Motor neuron (in vitro differentiated cells): ENCODE measurements at regions not wholly inside any gene's neighbourhood (a gene's known extent, or its start where the extent isn't known, plus 50 kb on each side); places are given as distances from the start of the nearest gene placed in this dataset.

Experiments used
- ATAC-seq, 8 experiments: fragments of 200-7000 bp; cut with Tn5 transposase; replicated peaks in 6 of 8; 2 replicates each; pipeline ENCODE4 v1.8.0; 2021; ENCODE audit warnings: mild to moderate bottlenecking in 8 of 8, moderate library complexity in 8 of 8
- H3K27ac ChIP-seq, 2 donors: fragments of 250-450 bp; sonication (Bioruptor Pico); 2 replicates each; pipeline ENCODE4 v1.9.0; 2021; ENCODE audit warnings: antibody characterized with exemption in 2 of 2, mild to moderate bottlenecking in 2 of 2, moderate library complexity in 1 of 2
- H3K4me1 ChIP-seq, 2 donors: fragments of 250-450 bp; sonication (Bioruptor Pico); replicated peaks in 1 of 2; 2 replicates each; pipeline ENCODE4 v1.6.1; 2021; ENCODE audit warnings: antibody characterized with exemption in 2 of 2, mild to moderate bottlenecking in 2 of 2, moderate library complexity in 1 of 2
- H3K4me3 ChIP-seq, 5 donors: fragments of 250-450 bp; sonication (Bioruptor Pico); 2 replicates each; pipeline ENCODE4 v1.9.0; 2021; ENCODE audit warnings: antibody characterized with exemption in 5 of 5, mild to moderate bottlenecking in 5 of 5, moderate library complexity in 4 of 5
- WGBS, 10 experiments: fragments of 450-650 bp; shearing (Covaris generic); methylation state at CpG; one replicate each; pipeline ENCODE4 v1.0.0; 2022; 5-methylcytosine and 5-hydroxymethylcytosine counted together
- in situ Hi-C, 9 experiments: fragments of 400-800 bp; cut with MboI; loops; one replicate each; pipeline ENCODE4 v1.15.0; 2021; ENCODE audit warnings: low sequenced_read_pairs in 9 of 9, low pct_unique_long_range_greater_than_20kb in 2 of 9; ENCODE audit not compliant: unreplicated experiment in 9 of 9

- in situ Hi-C loops: loop anchor here in 5 of 9 experiments (25.0 kb wide), 1 partner anchor 154 kb away; no protein-coding TSS in a partner anchor
- H3K27ac ChIP-seq: no peak overlapping the region
- no peak overlapping the region for H3K4me3 ChIP-seq
- 0 to 88% (median 73%) methylated on average over 2 to 7 of the region's 7 CpGs; no CpG with 5 or more reads in 2 of the 10 experiments for WGBS, 10 experiments
- ATAC-seq: no peak
- peaks cover 2 to 11% of the 10 kb centered on the region in 2 donors for H3K4me1 ChIP-seq
Observed at GRCh38 chr12:4041187-4041885, 168.1 kb upstream of the PARP11 start.

- Histone ChIP-seq H3K4me1 (no peaks in the 10 kb centered on the region), H3K27ac (no peak overlapping the region), H3K4me3 (no peak overlapping the region)
- ATAC-seq: no peak
- WGBS, 10 experiments: 0 to 88% (median 75%) methylated on average over 1 to 2 of the region's 2 CpGs; no CpG with 5 or more reads in 3 of the 10 experiments
- in situ Hi-C loops: loop anchor here in 6 of 9 experiments (10.0 to 25.0 kb wide), 2 partner anchors 153 to 155 kb away; no protein-coding TSS in a partner anchor
Observed at GRCh38 chr12:4039931-4040330, 166.7 kb upstream of the PARP11 start.

- H3K4me1 ChIP-seq: no peaks in the 10 kb centered on the region
- no peak overlapping the region for H3K4me3 ChIP-seq
- ATAC-seq: peak in 4 of 8 experiments; percentile 22 to 55 (median 30)
- 4 to 57% (median 15%) methylated on average over 1 to 3 of the region's 4 CpGs; no CpG with 5 or more reads in 4 of the 10 experiments for WGBS, 10 experiments
- in situ Hi-C loops: loop anchor here in 6 of 9 experiments (10.0 to 25.0 kb wide), 2 partner anchors 151 to 153 kb away; no protein-coding TSS in a partner anchor
- no peak overlapping the region for H3K27ac ChIP-seq
Observed at GRCh38 chr12:4037747-4038312, 164.6 kb upstream of the PARP11 start.

GRCh38 chr12:4036671-4037271 is 163.6 kb upstream of the PARP11 start:
- WGBS, 10 experiments: 18 to 100% (median 65%) methylated on average over 2 to 8 of the region's 9 CpGs; no CpG with 5 or more reads in 2 of the 10 experiments
- Histone ChIP-seq H3K4me1 (peaks cover 0 to under 1% of the 10 kb centered on the region in 2 donors), H3K4me3 (no peak overlapping the region), H3K27ac (no peak overlapping the region)
- no peak for ATAC-seq
- in situ Hi-C loops: loop anchor here in 6 of 9 experiments (10.0 to 25.0 kb wide), 2 partner anchors 149 to 152 kb away; no protein-coding TSS in a partner anchor

GRCh38 chr12:4034921-4035320 is 161.7 kb upstream of the PARP11 start:
- WGBS, 10 experiments: 0 to 88% (median 55%) methylated on average over 1 to 2 of the region's 2 CpGs; no CpG with 5 or more reads in 2 of the 10 experiments
- in situ Hi-C loops: loop anchor here in 6 of 9 experiments (10.0 to 25.0 kb wide), 2 partner anchors 148 to 150 kb away; no protein-coding TSS in a partner anchor
- Histone ChIP-seq H3K27ac (no peak overlapping the region), H3K4me3 (no peak overlapping the region), H3K4me1 (peaks cover 8% of the 10 kb centered on the region in 2 donors)
- ATAC-seq: no peak

GRCh38 chr12:4032924-4033615 is 159.9 kb upstream of the PARP11 start:
- in situ Hi-C loops: loop anchor here in 6 of 9 experiments (10.0 to 25.0 kb wide), 2 partner anchors 146 to 148 kb away; no protein-coding TSS in a partner anchor
- WGBS, 10 experiments: 17 to 86% (median 37%) methylated on average over 1 to 4 of the region's 5 CpGs; no CpG with 5 or more reads in 2 of the 10 experiments
- H3K4me3 ChIP-seq: no peak overlapping the region
- H3K4me1 ChIP-seq: peaks cover 8% of the 10 kb centered on the region in 2 donors
- no peak for ATAC-seq
- H3K27ac ChIP-seq: no peak overlapping the region

GRCh38 chr12:4031703-4032291 is 158.6 kb upstream of the PARP11 start:
- Histone ChIP-seq H3K4me3 (peak overlapping the region in 4 of 5 donors; percentile 32 to 43 (median 38)), H3K4me1 (peaks cover 8% of the 10 kb centered on the region in 2 donors), H3K27ac (no peak overlapping the region)
- ATAC-seq: no peak
- whole genome bisulfite sequencing, 10 experiments: 20 to 100% (median 83%) methylated on average over 1 to 6 of the region's 30 CpGs; no CpG with 5 or more reads in 4 of the 10 experiments
- in situ Hi-C loops: loop anchor here in 6 of 9 experiments (10.0 to 25.0 kb wide), 2 partner anchors 144 to 147 kb away; no protein-coding TSS in a partner anchor

GRCh38 chr12:4030929-4031702 is 157.9 kb upstream of the PARP11 start:
- peaks cover 8 to 10% of the 10 kb centered on the region in 2 donors for H3K4me1 ChIP-seq
- peak overlapping the region; percentile 32 to 43 (median 36) for H3K4me3 ChIP-seq
- in situ Hi-C loops: loop anchor here in 6 of 9 experiments (10.0 to 25.0 kb wide), 2 partner anchors 144 to 146 kb away; no protein-coding TSS in a partner anchor
- H3K27ac ChIP-seq: no peak overlapping the region
- WGBS, 10 experiments: 2 to 50% (median 30%) methylated on average over 2 to 7 of the region's 75 CpGs; no CpG with 5 or more reads in 5 of the 10 experiments
- ATAC-seq: peak; percentile 96 to 99 (median 98)

- no peak overlapping the region for H3K4me3 ChIP-seq
- no peak overlapping the region for H3K27ac ChIP-seq
- peak in 2 of 8 experiments; percentile 2 to 3 for ATAC-seq
- peaks cover 15 to 19% of the 10 kb centered on the region in 2 donors for H3K4me1 ChIP-seq
- in situ Hi-C loops: loop anchor here in 5 of 9 experiments (25.0 kb wide), 1 partner anchor 140 kb away; no protein-coding TSS in a partner anchor
- WGBS, 10 experiments: 20 to 100% (median 100%) methylated on average over 1 to 3 of the region's 4 CpGs; no CpG with 5 or more reads in 5 of the 10 experiments
Observed at GRCh38 chr12:4027412-4027811, 154.2 kb upstream of the PARP11 start.

GRCh38 chr12:4026517-4026916 is 153.3 kb upstream of the PARP11 start:
- in situ Hi-C loops: loop anchor here in 5 of 9 experiments (25.0 kb wide), 1 partner anchor 139 kb away; no protein-coding TSS in a partner anchor
- no peak for ATAC-seq
- H3K4me3 ChIP-seq: no peak overlapping the region
- WGBS, 10 experiments: 61 to 92% (median 77%) methylated on average over 1 to 6 of the region's 7 CpGs; no CpG with 5 or more reads in 3 of the 10 experiments
- peaks cover 12 to 17% of the 10 kb centered on the region in 2 donors for H3K4me1 ChIP-seq
- no peak overlapping the region for H3K27ac ChIP-seq

GRCh38 chr12:4026020-4026358 is 152.8 kb upstream of the PARP11 start:
- in situ Hi-C loops: loop anchor here in 5 of 9 experiments (25.0 kb wide), 1 partner anchor 139 kb away; no protein-coding TSS in a partner anchor
- WGBS, 10 experiments: 33 to 90% (median 40%) methylated on average over 2 to 4 of the region's 10 CpGs; no CpG with 5 or more reads in 5 of the 10 experiments
- Histone ChIP-seq H3K4me1 (peaks cover 10 to 17% of the 10 kb centered on the region in 2 donors), H3K27ac (no peak overlapping the region), H3K4me3 (no peak overlapping the region)
- no peak for ATAC-seq
